Prostate gland (tissue), 2 donors: ENCODE measurements at regions not wholly inside any gene's neighbourhood (a gene's known extent, or its start where the extent isn't known, plus 50 kb on each side); places are given as distances from the start of the nearest gene placed in this dataset.

Experiments
- POLR2A ChIP-seq: fragments of 450-650 bp; IDR thresholded peaks from one replicate; pipeline ENCODE4 v1.6.1; 2016; ENCODE audit warnings: antibody characterized with exemption, mild to moderate bottlenecking
- TF ChIP-seq, protein P1 (sequence below), 4 experiments: fragments of 200-600 bp in 2 of 4; fragments of 450-650 bp in 2 of 4; sonication (generic) in 2 of 4; IDR thresholded peaks; 1 replicate in 3 of 4; 2 replicates in 1 of 4; pipeline ENCODE4 v1.5.1; 2016 to 2019; ENCODE audit warnings: antibody characterized with exemption in 4 of 4, mild to moderate bottlenecking in 2 of 4, moderate library complexity in 2 of 4

DNA sequence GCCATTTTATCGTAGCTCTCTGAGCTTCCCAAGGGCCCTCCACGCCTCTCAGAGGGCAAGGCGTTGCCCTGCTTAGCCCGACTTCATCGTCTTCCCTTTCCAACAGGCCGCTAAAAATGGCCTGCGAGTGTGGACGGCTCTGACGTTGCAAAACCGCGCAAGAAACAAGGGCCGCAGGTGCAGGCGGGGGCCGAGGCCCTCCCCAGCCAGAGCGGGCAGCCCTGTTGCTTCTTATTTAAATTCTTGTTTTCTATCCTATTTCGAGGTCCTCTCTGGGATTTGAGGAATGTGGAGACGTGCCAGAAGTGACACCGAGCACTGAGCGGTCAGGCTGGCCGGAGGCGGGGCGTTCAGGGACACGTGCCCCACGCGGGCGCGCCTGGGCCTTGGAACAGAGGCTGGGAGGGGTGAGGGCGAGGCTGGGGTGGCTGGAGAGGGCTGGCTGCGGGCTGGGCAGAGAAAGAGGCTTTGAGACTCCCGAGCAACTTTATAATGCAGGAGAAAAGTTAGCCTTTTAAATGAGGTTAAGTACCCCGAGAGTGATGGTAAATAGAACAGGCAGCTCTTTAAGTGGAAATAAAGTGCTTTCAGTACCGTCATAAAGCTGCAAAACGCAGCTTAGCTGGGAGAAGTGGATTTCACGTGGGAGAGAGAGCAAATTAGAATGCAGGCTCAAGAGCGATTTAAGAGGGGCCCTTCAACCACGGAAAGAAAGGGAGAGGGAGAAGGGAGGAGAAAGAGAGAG lies 243.6 kb downstream of the AUH start:
- TF ChIP-seq POLR2A, result no peak
- TF ChIP-seq, protein P1, sequence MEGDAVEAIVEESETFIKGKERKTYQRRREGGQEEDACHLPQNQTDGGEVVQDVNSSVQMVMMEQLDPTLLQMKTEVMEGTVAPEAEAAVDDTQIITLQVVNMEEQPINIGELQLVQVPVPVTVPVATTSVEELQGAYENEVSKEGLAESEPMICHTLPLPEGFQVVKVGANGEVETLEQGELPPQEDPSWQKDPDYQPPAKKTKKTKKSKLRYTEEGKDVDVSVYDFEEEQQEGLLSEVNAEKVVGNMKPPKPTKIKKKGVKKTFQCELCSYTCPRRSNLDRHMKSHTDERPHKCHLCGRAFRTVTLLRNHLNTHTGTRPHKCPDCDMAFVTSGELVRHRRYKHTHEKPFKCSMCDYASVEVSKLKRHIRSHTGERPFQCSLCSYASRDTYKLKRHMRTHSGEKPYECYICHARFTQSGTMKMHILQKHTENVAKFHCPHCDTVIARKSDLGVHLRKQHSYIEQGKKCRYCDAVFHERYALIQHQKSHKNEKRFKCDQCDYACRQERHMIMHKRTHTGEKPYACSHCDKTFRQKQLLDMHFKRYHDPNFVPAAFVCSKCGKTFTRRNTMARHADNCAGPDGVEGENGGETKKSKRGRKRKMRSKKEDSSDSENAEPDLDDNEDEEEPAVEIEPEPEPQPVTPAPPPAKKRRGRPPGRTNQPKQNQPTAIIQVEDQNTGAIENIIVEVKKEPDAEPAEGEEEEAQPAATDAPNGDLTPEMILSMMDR (IDR thresholded peaks at IDR 0.05), result no peak
